HK-2 (cell line): ENCODE measurements at regions not wholly inside any gene's neighbourhood (a gene's known extent, or its start where the extent isn't known, plus 50 kb on each side); places are given as distances from the start of the nearest gene placed in this dataset.
"Not testable (repeated sequence)": the region's sequence is repeated elsewhere in the genome, so short reads cannot be mapped to it uniquely, and the experiment has no call there.

Experiments
- DNase-seq: peaks from one replicate; pipeline ENCODE4 v3.0.0-alpha.2; 2018; ENCODE audit not compliant: unreplicated experiment

DNA sequence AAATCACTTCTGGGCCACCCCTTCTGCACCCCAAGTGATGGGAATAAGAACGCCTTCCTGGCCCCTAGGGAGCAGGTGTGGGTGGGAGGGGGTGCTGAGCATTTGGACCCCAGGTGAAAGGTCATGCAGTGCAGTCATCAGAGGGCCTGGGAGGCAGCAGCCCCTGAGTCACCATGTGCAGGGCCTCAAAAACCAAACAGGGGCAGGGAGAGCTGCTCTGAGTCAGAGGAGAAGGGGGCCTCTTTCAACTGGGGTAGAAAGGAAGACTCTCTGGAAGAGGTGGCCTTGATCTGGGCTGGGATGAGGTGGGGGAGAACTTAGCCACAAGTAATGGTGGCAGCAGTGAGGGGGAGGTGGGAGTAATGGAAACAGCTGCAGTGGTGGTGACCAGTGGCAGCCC lies 164.3 kb downstream of the BUB3 start:
- no peak for DNase-seq

DNA sequence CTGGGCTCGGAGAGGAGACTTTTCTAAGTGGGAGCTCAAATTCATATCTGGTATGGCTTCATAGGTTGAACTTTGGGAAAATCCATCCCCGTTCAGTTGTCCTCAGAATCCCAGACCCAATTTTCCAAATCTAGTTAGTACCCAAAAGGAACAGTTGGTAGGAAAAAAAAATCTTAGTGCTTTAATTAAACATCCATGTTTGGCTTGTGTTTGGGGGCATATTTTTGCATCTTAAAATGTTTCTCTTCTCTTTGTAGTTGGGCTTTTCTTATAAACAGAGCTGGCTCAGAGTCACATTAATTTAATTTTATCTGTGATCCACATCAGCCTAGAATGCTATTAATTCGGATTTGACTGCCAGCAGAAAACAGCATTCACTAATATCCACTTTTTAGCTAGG lies 165.9 kb downstream of the BUB3 start:
- no peak for DNase-seq

DNA sequence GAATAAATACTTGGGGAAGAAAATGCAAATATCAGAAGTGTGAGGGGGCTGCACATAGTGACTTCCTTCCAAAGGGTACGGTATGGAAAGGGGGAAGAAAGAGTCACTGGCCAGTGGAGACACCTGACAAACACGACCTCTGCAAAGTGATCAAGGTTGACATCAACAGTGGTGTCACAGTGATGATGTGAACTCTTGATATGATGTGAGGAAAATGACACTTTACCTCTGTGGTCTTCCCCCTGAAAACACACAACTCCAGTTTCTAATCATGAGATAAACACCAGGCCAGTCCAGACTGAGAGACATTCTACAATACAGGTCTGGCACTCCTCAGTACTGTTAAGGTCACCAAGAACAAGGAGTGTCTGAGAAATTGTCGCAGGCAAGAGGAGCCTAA lies 169.7 kb downstream of the BUB3 start:
- no peak for DNase-seq

DNA sequence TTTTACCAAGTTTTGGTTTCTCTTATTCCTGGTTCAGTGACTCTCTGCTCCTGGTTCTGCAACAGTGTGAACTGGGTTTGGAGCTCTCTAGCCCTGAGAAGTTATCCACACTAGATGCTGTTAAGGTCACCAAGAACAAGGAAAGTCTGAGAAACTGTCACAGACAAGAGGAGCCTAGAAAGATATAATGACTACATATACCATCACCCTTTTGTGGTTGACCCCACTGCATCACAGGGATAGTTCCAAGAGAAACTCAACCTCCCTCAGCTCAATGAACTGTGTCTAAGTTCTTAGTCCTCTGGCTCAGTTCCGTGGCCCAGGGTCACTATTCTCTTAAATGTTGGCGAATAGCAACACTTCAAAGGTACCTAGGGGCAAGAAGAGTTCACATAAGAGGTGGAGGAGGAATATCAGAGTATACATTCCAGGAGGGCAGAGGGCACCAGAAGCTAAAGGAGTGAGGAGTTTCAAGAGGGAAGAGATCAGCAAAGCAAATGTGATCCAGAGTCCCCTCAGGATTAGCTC lies 171.5 kb downstream of the BUB3 start:
- DNase-seq = no peak

DNA sequence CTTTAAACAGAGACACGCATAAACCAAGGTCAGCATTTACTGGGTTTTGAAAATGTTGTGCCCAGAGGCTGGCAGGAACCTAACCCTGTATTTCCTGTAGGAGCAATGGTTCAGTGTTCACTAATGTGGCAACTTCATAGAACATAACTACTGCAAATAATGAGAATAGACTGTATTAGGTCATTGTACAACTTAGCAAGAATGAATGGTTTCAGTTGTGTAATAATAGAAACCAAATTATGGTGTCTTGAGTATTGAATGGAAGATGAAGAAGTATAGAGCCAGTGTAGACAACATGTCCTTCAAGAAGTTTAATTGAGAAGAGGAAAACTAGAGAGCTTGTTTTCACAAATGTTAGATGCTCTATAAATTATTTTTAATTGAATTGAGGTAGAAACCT lies 172.5 kb downstream of the BUB3 start:
- no peak for DNase-seq

DNA sequence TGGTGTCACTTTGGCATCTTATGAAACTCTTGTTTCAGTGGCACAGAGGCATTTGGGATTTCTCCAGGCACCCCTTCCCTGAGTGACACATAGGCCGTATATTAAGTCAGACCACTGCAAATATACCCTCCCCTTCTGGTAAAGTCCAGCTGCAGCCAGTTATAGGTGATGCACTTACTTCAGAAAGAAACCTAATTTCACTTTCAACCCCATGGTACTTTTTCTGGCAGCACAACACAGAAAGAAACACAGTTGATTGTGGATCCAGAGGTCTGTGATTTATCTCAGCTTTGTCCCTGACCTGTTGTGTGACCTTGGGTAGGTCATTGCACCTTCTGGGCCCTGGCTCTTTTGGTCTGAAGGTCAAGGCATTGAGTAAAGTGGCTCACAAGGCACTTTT lies 173.2 kb downstream of the BUB3 start:
- no peak for DNase-seq

DNA sequence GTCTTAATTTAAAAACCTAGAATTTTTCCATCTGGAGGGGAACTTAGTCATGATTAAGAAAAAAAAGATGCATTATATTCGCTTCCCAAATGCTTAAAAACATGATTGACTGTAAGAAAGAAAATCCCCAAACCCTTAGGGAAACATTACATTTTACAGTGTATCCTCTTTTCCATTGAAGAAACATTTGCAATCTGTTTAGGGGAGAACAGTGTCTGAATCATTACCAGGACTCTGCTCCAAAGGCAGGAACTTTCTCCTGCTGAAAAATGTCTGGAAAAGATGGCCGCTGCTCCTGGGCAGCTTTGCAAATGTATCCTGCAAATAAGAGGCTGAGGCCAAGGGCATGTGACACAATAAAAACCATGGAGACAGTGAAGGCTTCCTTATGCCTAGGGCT lies 173.7 kb downstream of the BUB3 start:
- DNase-seq = no peak

DNA sequence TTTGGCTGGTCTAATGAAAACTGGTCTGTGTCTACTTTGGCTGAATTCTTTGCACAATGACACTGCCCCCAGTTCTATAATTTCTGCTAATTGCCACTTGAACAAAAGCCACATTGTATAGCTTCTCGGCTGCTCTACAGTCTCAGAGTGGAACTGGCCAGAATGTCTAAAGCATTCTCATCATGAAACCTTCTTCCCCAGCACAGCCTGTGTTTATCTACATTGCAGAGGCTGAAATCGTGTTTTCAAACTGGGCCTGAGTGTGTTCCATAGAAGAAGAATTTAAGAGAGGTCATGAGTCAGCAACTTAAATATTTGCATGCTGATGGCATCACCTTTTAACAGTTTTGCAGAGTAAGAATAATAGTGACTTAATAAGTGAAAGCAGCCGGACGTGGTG lies 177.2 kb downstream of the BUB3 start:
- DNase-seq = no peak

DNA sequence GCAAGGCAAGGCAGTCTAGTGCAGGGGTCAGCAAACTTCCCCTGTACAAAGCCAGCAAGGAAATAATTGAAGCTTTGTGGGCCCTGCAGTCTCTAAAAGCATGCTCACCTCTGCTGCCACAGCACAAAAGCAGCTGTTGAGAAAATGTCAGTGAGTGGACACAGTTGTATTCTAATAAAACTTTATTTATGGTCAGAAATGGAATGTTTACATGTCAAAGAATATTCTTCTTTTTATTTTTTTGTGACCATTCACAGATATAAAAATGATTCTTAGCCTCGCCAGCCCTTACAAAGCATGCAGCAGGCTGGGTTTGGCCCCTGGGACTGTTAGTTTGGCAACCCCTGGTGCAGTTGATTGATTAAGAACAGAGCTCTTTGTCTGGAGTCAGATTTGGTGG lies 192.4 kb downstream of the BUB3 start:
- DNase-seq = no peak

DNA sequence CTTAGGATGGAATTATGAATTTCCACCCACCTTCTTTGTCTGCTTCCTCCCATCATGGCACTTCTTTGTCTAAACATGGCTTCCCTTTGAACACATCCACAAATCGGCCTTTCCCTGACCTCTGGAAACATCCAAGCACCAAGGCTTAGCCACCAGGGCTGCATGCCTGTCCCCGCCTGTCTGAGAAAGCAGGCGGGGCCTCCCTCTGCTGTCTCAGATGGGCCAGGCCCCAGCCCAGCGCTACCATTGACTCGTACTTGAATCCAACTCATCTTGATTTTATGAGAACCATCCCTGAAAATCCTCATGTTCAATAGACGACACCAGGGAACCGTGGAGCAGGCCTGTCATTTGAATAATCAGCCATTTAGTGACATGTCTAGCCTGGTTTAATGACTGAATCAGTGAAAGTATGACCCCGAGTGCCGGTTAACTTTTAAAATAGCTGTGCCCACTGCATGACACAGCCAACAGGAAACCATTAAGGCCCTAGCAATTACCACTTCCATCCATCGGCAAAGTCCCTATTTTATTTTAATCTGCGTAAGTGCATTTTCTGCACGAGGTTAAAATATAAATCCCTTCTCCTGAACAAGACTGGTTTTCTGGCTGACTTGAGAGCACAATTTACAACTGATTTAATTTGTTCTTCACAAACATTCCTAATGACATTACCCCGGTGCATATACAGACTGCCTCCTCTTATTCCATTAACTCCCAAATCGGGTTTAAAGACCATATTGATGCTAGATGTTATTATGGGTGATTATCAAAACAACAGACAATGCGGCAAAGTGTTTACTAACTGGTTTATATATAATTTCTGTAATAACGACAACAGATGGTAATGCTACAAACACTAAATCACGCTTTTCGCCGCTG lies 194.7 kb downstream of the BUB3 start:
- DNase-seq = no peak

DNA sequence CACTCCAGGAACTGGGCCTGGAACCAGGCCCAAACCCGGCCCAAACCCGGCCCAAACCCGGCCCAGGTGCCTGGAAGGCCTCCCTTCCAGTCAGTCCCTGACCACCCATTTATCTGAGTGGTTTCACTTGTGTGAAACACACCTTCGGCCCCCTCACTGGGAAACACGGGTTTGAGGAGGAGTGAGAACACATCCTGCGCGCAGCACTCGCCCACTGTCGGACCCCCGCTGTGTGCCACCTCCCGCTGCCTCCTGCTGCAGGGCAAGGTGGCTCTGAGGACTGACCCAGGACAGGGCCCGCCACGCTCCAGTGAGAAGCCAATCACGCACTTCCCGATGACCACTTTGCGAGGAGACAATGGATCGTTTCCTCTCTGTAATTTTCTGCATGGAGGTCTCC lies 197.5 kb downstream of the BUB3 start:
- no peak for DNase-seq

DNA sequence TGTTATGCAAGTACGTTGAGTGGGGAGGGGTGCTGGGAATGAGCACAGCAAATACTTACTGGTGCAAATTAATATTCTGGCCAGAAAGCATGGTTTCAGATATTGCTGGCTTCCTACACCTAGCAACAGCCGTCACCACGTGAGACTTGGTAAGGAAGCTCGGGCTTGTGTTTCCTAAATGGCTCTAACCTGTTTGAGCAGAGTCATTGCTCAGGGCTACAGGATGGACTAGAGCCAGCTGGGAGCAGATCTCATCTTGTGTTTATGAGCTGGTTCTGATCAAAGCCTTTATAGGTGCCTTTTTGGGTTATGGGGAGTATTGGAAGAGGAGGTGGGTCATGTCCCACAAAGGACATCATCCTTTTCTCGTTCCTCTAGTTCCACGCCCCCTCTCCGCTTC lies 200.3 kb downstream of the BUB3 start:
- no peak for DNase-seq

DNA sequence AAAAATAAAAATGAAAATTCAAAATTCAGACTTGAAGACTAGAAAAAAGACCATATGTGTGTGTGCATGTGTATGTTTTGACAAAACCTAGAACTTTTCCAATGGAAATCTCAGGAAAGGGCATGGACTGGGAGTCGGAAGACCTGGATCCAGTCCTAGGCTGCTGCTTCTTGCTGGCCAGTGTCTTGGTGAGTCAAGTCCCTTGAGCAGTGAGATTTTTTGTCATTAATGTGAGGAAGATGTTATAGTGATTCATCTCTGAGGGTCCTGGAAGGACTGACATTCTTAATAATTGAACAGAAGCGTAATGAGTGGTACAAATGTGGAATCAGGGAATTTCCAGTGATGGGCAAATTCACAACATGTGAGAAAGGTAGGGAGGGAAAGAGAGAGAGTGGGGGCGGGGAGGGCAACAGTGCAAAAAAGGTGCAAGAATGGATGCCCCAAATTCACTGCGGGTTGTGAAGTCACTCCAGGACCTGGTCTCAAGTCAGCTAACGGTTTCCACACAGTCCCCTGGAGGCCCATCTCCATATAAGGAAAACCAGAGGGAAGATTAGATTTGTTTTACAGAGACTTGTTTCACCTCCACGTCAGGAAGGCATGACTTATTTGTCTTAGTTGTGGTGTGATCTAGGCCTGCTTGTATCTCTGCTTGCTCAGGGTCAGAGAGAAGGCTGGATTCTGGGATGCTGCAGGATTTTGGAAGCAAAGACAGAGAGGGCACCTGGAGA lies 201.7 kb downstream of the BUB3 start:
- no peak for DNase-seq

DNA sequence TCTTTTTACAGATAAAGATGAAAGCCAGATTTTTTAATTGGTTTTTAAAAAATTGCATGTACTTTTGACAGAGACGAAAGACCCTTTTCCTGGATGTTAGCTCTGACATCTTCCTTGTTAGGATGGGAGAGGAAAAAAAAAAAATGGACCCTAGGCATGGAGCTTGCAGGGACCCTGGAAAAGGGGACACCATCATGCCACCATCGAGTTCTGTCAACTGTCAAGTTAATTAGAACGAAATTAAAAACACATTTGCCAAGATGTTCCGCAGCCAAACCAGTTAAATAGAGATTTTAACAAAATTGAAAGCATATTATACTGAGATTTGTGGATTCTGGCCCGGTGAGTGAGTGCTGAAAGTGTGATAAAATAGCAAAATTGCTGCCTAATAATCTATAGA lies 202.6 kb downstream of the BUB3 start:
- no peak for DNase-seq

DNA sequence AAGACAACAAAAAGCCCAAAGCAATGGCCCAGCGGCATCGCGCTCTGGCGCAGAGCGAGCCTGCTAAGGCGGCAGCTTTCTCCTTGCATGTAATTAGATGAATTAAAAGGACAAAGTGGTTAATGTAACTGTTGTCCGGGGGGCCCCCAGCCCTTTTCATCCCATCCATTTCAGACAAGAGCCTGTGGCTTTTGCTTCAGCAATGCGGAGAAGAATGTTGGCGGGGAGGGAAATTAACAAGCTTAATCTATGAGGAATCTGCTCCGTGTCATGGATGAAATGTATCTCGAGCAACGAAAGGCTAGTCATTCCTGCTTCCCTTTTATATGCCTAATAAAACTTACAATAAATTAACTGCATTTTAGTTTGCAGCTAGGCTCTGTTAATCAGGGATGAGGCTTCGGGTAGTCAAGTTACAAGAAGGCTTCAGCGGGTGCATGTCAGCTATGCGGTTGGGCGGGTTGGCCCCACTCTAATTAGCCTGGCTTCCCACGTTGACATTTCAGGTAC lies 203.3 kb downstream of the BUB3 start:
- no peak for DNase-seq

DNA sequence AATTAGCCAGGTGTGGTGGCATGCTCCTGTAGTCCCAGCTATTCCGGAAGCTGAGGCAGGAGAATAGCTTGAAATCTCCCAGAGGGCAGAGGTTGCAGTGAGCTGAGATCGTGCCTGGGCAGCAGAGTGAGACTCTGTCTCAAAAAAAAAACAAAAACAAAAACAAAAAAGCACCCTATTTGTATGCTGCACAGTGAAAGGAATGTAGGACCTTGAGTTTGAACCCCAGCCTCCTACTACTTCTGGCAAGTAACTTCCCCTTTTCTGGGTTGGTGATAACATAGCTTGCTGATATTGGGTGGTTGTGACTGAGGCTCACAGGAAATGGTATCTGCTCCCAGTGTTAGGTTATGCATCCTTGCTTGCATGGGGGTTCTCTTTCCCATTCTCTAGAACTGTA lies 205.3 kb downstream of the BUB3 start:
- DNase-seq = no peak

DNA sequence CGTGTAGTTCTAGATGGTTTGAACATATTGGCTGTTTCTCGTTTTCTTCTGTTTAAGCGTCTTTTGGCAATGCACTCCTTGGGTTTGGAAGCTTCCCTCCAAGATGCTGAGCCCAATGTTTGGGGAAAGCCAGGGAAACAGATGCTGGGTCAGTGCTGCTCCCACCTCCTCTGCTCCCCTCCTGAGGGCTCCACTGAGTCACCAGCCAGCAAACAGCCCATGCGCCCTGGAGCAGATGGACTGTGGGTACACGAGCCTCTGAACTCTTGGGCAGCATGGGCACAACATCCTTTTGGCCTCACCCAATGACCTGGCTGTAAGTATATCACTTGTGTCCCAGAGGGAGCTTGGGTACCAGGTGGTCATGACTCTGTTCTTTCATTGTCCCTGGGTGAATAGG lies 207.6 kb downstream of the BUB3 start:
- DNase-seq = no peak

DNA sequence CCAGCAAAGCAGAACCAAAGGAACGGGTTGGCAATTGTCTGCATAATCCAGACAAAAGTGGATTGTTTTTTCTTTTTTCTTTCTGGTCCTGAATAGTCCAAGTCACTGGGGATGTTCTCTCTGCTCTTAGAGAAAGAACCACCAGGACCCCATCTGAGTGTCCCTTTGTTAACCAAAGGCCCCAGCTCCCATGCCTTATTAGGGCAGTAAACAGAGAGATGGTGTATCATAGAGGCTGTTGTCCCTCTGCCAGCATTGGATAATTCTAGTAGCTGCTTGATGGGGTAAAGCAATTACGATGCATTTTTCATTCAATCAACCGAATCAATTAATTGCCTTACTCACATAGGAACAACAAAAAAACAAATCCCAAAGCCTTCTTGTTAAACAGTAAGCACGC lies 213.0 kb downstream of the BUB3 start:
- no peak for DNase-seq

DNA sequence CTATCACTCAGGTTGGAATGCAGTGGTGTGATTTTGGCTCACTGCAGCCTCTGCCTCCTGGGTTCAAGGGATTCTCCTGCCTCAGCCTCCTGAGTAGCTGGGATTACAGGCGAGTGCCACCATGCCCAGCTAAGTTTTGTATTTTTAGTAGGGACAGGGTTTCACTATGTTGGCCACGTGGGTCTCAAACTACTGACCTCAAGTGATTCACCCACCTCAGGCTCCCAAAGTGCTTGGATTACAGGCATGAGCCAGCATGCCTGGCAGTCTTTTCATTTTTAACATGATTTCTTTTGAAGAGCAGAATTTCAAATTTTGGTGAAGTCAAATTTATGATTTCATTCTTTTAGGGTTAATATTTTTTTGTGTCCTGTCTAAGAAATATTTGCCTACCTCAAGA lies 217.4 kb downstream of the BUB3 start:
- not testable (repeated sequence) for DNase-seq

DNA sequence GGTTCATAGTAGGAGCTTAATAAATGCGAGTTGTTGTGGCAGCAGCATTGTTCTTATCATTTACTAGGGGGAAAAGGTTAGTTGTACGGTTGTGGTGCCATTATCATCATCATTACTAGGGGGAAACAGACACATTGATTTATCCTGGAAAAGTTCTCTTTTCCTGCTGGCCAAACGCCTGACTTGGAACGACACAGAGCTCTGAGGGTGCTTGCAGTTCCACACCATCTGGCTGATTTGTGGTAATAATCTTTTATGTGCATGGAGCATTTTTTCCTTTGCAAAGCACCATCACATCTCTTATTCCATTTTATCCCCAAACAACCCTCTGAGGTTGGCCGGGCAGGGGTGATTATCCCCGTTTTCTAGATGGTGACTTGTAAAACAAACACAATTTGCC lies 219.4 kb downstream of the BUB3 start:
- no peak for DNase-seq

DNA sequence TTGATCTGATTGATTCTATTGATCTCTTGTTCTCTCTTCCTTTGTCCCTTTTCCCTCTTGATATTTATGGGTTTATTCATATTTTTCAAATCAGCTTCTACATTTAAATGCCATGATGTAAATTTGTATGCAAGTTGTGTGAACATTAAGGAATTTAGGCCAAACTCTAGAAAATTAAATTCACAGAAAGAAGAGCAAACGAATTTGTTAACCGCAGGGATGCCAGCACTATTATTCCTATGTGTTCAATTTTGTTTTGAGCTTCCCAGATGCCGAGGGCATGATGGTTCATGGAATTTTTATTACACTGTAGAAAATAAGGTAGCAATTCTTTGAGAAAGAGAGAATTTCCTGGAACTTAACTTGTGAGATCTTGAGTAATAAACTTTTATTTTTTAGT lies 220.9 kb downstream of the BUB3 start:
- no peak for DNase-seq

DNA sequence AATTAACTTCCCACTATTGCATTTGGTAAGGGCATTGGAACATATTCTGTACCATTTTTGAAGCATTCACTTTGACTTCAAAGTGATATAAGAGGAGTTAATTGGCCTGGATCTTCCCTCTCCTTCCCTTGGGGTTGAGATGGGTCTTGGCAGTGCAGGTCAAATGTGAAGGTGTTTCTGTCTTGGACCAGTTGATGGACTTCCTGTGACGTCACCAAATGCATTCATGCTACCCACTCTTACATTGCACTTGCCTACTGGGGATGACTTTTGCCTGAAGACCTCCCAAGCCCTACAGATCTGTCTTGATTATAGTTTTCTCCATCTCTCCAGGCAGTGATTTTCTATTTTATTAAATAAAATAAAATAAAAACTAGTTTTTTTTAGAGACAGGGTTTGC lies 221.5 kb downstream of the BUB3 start:
- no peak for DNase-seq

DNA sequence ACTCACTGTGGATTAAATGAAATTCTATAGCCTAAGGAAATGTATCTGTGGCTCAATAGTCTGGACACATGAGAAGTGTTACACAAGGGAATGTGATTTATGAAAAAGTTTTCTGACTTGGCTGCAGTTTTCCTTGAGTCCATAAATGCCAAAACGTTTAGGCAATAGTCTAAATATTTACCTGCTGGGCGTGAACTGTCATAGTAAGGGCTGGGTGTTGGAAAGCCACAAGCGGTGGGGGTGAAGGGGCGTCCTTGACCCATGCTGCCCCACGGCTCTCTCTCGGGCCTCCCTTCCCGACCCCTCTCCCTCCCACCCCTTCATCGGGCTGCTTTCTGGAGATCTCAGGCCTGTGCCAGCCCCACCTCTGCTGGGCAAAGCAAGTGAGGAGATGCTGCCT lies 223.7 kb downstream of the BUB3 start:
- no peak for DNase-seq
